ENCODE measurements at regions not wholly inside any gene's neighbourhood (a gene's known extent, or its start where the extent isn't known, plus 50 kb on each side); places are given as distances from the start of the nearest gene placed in this dataset.

DNA sequence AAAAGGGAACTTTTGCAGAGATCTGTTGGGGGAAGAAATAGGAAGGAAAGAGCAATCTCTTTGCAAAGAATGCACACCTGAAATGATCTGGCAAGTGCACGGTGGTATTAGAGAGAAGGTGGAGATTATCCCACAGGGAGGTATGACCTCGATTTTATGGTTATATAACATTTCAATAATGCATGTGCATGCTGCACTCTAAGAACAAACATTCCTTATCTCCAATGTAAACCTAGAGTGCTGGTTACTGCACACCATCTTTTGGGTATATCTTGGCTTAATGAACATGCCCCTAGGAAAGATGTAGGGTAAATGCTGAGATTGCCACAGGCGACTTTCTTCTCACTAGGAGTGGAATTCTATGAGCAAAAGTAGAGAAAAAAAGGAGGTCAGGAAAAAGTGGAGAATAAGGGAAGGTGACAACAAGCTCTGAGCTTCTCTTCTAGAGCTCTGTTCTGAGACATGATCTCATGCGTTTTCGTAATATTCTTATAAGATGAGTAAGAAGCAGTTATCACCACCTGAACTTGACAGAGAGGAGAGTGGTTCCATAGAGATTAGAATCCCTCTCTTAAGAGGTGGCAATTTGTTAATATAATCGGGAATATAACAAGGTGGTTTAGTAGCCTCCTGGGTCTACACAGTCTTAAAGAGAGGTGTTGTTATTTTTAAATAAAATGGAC lies 117.5 kb upstream of the TMC3 start:
- no peak overlapping the region for H3K4me3 ChIP-seq (ENCODE audit: low read depth, low read length)
- TF ChIP-seq, protein P1, sequence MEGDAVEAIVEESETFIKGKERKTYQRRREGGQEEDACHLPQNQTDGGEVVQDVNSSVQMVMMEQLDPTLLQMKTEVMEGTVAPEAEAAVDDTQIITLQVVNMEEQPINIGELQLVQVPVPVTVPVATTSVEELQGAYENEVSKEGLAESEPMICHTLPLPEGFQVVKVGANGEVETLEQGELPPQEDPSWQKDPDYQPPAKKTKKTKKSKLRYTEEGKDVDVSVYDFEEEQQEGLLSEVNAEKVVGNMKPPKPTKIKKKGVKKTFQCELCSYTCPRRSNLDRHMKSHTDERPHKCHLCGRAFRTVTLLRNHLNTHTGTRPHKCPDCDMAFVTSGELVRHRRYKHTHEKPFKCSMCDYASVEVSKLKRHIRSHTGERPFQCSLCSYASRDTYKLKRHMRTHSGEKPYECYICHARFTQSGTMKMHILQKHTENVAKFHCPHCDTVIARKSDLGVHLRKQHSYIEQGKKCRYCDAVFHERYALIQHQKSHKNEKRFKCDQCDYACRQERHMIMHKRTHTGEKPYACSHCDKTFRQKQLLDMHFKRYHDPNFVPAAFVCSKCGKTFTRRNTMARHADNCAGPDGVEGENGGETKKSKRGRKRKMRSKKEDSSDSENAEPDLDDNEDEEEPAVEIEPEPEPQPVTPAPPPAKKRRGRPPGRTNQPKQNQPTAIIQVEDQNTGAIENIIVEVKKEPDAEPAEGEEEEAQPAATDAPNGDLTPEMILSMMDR (IDR thresholded peaks at IDR 0.05; ENCODE audit: borderline replicate concordance, insufficient read depth, low read depth, low read length) = no peak

- no peak overlapping the region for H3K4me3 ChIP-seq (ENCODE audit: low read depth, low read length)
- TF ChIP-seq, protein P1 (IDR thresholded peaks at IDR 0.05; ENCODE audit: borderline replicate concordance, insufficient read depth, low read depth, low read length) = no peak
These were observed 111.8 kb upstream of the TMC3 start for GRCh38 chr15:81485806-81486205.

DNA sequence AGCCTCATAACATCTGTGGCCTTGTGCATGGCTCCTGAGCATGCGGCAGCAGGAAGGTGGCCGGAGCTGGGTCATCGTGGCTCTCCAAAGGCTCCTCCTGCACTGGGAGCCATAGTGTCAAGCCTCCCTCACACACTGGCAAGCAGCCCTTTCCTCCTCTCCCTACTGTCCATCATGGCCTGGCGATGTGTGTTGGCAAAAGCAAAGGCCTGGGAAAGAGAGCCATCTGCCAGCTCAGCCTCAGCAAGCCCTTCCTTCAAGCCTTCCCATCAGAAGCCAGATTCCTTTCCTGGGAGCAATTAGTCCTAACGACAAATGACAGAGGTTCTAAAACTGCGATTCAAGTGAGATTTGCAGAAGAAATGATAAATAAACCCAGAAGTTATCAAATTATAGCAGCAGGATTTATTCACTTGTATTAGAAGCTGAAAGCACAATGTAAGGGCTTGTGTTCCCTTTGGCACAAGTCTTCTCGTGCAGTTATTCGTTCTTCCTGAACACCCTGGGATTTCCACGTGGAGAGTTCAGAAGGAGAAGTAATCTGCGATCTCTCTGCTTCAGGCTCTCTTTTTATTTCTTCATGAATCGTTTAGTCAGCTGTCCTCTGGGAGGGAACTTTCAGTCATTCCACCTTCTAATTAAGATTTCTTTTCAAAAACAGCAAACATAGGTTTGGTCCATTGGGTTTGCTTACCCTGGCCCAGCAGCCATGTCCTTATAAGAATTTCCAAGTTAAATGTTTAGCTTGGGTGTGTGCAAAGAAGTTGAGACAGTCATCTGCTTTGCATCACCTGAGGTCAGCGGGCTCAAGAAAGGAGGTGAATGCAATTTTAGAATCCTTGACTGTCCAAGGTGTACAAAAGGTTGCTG lies 110.3 kb upstream of the TMC3 start:
- TF ChIP-seq, protein P1 (IDR thresholded peaks at IDR 0.05; ENCODE audit: borderline replicate concordance, insufficient read depth, low read depth, low read length) = no peak

DNA sequence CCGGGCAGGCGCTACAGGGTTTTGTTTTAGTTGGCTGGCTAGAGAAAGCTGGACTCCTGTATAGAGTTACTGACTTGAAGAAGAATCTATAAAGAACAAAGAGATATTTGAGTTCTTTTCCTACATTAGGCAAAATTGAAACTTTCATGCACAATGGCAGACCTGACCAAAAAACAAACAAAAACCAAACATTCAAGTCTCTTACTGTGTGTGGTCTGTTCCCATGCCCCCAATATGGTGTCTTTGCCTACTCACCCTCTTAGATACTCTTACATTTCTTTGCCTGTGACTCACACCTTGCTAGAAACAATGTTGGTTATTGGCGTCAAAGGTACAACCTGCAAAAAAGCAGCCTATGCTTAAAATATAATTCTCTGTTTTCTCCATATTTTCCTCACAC lies 109.5 kb upstream of the TMC3 start:
- TF ChIP-seq, protein P1 (IDR thresholded peaks at IDR 0.05; ENCODE audit: borderline replicate concordance, insufficient read depth, low read depth, low read length) = no peak

More for the DNA sequence above, 110.3 kb upstream of the TMC3 start:
- H3K4me3 ChIP-seq (ENCODE audit: low read depth, low read length) = no peak overlapping the region

DNA sequence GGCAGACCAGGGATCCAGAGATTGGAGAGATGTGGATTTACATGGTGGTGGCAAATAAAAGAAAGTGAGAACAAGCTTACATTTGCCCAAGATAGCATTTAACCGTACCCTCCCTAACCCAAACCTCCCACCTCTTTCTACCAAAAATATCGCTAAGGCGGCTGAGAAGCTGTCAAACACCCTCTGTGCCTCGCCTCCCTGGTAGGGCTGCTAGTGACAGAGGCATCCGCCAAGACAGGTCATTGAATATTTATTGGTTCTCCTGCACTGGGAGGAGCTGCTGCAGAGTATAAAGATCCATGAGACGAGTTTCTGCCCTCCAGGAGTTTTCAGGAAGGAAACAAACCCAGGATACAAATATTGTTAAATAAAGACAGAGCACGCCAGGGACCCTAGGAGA lies 107.3 kb upstream of the TMC3 start:
- TF ChIP-seq, protein P1 (IDR thresholded peaks at IDR 0.05; ENCODE audit: borderline replicate concordance, insufficient read depth, low read depth, low read length) = no peak
- no peak overlapping the region for H3K4me3 ChIP-seq (ENCODE audit: low read depth, low read length)

More for the DNA sequence above, 109.5 kb upstream of the TMC3 start:
- H3K4me3 ChIP-seq (ENCODE audit: low read depth, low read length) = no peak overlapping the region

DNA sequence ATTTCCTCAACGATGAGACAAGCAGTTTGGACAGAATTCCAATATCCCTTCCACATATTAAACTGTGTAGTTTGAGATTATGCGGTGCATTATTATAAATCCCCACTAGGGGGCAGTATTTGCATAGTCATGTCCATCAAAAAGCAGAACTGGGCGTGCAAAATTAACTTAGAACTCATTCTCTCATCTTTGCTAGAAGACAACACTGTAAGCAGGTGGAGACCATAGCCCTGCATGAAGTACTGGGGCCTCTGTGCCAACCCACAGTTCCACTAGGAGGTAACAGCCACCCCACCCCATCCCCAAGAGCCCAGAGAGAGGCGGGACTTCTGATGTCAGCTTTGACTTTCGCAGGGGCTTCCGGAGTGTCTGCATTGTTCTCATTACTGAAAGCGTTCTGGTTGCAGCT lies 106.6 kb upstream of the TMC3 start:
- H3K4me3 ChIP-seq (ENCODE audit: low read depth, low read length) = no peak overlapping the region
- TF ChIP-seq, protein P1 (IDR thresholded peaks at IDR 0.05; ENCODE audit: borderline replicate concordance, insufficient read depth, low read depth, low read length) = peak; percentile 42; the same call in 1 of the 2 replicates
